ENCODE measurements at regions not wholly inside any gene's neighbourhood (a gene's known extent, or its start where the extent isn't known, plus 50 kb on each side); places are given as distances from the start of the nearest gene placed in this dataset.

DNA sequence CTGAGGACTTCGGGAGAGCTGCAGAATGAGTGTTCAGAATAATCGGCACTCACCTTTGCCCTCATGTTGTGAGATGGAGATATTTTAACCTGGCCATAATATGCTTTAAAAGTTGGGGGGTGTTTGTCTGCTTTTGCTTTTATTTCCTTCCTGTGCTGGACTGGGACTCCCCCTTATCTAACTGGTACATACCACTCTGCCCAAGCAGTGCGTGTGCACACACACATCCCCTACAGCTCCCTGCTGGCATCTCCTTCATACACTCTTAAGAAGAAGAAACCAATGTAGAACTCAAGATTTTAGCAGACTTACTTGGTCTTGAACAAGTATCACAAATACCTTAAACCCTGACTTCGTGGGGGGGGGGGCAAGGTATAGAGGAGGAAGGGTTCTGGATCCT is 146.2 kb upstream of the DMRT1 start:
- no peak for DNase-seq

DNA sequence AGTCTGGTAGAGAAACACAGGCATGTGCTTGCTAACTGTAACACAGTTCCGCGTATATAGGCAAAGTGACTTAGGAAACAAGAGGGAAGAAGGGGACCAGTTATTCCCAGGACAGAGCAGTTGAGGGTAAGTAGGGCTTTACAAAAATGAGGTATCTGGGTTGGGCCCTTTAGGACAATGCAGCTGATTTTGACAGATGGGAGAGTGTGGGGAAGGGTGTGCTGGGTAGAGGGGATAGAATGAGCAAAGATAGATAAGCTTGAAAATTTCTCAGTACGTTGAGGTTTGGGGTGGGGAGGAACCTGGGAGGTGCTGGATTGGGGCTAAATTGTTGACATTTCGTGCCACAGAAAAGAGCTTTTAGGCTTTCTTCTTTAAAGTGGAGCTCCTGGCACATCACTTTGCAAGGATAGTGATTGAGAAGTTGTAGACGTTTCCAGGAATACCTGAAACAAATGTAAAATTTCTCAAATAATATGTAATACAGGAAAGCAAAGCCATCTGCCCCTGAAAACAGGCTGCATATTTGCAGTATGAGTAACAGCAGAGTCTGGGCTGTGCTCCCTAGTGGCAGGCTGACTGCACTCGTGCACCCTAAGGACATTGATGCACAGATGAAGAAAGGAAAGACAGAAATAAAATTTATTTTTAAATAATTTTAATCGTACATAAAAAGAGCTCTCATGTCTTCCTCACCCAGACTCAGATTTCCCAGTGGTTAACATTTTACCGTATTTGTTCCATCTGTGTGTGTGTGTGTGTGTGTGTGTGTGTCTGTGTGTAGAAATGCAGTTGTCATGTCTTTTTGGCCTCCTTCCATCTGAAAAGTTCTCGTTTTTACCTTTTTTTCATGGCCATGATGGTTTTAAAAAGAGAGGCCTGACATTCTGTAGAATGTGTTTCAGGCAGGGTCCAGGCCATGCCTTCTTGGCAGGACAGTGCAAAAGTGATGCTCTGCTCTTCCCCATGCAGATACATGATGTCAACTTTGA is 144.9 kb upstream of the DMRT1 start:
- DNase-seq: no peak

DNA sequence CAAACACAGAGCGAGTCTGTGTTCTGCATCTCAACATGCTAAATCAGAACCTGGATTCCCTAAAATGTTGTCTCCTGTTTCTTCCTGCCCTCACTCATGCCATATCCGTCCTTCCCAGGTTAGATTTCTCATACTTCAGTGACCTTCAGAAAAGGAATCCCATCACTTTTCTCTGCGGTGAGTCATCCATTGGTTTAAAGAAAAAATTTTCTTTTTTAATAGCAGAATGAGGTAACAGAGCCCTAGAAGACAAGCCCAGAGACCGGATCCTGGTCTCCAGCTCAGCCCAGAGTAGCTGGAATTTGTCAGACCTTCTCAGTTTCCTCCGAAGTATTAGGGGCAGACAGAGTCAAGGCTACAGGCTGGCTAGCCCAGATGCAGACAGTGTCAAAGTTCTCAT is 143.2 kb upstream of the DMRT1 start:
- no peak for DNase-seq

DNA sequence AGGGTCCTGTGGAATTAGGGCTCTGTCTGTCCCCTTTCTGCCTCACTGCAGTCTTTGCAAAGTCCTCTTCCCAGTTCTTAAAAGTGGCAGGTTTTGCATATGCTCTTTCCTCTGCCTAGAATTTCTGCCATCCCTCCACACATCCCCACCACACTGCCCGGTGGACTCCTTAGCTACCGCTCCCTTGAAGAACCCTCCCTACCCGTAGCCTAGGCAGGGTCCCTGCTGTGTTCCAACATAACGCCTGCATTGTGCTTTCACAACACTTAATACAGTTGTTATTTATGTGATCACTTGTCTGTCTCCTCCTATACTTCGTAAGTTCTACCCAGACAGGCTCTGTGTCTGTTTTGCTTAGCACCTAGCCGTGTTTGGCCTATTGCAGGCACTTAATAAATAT is 142.5 kb upstream of the DMRT1 start:
- no peak for DNase-seq

DNA sequence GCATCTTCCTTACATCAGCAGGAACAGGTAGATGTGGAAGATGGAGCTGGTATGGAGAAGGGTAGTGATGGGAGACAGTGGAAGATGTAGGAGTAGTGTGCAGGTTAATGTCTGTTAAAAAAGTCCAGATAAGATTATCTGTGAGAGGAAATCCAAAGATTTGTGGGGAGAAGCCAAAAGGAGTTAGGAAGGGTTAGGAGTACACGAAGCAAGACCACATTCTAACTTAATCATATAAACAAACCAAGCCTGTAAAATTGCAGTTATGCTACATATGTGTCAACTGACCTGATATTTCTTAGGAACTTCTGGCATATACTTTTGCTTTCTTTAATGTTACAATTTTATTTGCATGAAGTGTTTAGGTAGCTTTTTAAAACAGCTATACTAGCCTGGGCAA is 142.1 kb upstream of the DMRT1 start:
- DNase-seq: no peak

DNA sequence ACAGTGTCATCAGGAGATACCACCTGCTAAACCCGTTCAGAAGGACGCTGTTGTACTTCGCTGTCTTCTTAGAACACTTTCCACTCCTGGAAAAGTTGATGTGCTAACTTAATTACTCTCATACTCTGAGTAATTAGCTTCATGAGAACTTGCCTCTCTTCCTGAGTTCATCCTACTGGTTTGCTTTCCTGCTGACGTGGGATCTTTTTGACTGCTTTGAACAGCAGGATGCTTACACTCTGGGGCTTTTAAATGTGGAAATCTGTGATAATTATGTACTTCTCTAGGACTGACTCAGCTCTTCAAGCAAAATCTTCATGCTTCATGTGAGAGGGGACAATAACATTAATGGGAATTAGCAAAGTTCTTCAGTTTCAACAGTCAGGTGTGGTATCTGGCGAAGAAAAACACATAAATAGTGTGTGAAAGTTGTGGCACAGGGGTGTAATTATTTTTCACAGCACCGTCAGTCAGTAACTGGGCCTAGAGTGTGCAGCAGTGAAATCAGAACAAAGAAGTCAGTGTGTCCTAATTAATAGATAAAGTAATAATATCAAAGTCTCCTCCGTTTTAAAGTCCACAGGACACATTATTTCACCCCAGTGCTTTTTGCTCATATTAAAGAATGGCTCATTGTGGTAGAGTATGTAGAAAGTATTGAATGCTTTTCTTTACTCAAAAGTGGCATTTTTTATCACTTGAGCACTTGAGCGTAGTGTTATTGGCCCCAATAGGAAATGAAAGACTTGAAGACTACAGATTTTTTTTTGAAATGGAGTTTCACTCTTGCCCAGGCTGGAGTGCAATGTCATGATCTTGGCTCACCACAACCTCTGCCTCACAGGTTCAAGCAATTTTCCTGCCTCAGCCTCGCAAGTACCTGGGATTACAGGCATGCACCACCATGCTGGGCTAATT is 140.9 kb upstream of the DMRT1 start:
- DNase-seq: no peak

DNA sequence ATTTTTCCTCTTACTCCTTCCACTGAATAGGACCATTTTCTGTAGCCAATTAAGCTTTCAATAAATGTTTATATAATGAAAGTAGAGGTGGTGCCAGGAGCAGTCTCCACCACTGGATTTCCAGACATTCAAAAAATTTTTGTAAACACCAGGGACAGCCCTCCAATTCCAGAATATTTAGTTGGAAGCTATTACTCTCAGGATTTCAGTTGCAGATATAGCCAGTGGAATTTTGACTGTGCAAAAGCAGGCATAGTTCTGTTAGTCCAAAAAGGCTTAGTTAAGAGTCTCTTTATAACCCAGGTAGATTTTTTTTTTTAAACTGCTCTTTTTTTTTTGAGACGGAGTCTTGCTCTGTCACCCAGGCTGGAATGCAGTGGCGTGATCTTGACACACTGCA is 138.1 kb upstream of the DMRT1 start:
- no peak for DNase-seq

DNA sequence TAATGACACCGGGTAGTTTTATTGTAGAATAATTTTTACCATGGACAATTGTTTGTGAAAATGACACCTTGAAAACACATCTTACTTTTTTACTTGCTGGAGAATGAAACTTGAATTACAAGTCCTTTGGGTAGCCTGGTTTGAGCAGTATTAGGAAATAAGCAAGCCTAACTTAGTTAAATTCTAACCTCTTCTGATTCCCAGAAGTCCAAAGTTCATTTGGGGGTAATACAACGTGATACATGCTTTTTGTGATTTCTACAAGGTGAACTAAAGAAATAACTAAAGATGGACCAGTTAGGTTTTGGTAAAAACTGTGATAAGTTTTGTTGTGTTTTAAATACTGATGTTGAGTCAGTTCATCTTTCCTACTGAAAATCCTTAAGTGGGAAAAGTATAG is 135.4 kb upstream of the DMRT1 start:
- no peak for DNase-seq

DNA sequence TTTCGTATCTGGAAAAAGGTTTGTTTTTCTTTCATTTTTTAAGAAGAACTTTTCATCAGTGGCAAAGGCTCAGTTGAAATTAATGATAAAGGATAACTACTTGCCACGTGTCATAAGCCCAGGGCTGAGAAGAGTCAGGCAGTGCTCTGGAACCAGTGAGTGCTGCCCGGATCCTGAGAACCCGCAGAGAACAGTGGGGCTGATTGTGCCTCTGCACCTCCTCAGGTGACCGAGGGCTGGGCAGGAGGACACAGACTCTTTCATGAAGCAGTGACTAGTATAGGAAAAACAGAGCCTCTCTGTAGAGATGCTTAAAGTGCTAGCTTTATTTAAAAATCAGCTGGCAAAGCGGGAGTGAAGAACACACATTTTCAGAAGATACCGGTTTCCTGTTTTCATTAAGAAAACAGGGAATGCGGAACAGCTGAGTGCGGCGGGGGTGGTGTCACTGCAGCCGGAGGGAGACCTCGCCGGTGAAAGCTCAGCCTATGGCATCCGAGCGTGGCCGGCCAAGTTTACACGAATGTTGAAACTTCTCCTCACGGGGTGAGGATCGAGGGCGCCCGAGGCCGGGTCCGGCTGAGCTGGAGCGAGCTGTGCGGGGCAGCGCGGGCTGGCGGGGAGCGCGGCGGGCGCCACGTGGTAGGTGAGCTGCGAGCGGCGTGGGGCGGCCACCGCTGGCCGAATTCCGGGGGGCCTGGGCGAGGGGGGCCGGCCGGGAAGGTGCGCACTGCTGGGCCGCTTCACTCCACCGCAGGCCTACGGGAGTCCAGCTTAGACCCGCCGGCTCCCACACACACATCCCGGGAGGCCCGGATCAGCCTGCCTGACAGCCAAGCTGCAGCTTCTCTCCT is 134.7 kb upstream of the DMRT1 start:
- peak; percentile 31 for DNase-seq

DNA sequence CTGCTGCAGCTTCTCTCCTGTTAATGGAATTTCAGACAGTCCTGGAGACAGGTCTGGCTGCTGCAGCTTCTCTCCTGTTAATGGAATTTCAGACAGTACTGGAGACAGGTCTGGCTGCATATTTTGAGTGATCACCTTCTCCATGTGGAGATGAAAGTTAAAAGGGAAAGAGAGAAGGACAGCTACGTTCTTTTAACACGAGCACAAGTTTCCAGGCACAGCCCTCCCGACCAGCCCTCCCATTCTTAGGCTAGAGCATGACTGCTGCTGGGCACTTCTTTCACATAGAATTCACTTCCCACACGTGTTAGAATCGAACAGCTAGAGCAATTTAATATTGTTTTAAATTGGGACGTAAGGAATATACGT is 133.3 kb upstream of the DMRT1 start:
- DNase-seq: no peak

DNA sequence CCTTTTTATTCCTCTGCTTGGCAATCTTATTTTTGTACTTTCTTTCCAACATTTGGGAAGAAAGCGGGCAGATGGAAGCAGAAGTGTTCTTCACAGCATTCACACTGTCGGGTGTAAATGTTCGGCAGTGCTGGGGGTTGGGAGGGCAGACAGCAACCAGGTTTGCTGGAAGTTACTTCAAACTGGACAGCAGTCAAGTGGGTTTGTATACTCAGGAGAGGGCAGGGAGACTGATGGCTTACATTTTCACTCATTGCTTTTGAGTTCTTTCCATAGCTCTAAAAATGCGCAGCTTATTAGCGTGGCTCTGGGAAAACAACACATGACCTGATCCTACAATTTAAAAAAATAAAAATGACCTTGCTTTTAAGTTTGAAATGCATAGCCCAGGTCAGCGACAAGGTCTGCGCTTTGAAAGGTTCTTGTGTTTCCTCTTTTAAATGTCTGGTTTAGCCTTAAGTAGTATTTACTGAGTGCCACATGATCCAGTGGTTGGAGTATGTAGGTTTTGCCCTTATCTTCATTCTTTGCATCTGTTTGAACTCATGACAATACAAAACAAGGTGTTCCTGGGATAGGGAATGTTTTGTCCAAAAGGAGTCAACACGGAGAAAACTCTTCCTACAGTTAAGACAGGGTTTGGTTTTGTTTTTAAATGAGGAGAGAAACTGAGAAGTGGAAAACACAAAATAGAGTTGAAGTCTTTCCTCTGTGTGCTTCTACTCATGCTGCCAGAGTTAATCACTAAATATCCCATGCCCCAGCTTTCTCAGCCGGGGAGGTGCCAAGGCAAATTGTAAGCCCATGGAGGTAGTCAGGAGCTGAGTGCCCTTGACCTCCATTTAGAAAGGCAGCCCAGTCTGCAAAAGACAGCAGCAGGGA is 132.7 kb upstream of the DMRT1 start:
- no peak for DNase-seq

DNA sequence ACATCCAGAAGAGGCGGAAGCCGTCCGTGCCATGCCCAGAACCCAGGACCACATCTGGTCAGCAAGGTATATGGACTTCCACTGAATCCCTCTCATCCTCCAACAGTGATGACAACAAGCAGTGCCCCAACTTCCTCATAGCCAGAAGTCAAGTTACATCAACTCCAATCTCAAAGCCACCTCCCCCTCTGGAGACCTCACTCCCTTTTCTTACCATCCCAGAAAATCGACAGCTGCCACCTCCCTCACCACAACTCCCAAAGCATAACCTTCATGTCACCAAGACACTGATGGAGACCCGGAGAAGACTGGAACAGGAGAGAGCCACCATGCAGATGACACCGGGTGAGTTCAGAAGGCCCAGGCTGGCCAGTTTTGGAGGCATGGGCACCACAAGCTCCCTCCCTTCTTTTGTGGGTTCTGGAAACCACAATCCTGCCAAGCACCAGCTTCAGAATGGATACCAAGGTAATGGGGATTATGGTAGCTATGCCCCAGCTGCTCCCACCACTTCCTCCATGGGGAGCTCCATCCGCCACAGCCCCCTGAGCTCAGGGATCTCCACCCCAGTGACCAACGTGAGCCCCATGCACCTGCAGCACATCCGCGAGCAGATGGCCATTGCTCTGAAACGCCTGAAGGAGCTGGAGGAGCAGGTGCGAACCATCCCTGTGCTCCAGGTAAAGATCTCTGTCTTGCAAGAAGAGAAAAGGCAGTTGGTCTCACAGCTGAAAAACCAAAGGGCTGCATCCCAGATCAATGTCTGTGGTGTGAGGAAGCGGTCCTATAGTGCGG is 130.3 kb upstream of the DMRT1 start:
- DNase-seq: no peak

DNA sequence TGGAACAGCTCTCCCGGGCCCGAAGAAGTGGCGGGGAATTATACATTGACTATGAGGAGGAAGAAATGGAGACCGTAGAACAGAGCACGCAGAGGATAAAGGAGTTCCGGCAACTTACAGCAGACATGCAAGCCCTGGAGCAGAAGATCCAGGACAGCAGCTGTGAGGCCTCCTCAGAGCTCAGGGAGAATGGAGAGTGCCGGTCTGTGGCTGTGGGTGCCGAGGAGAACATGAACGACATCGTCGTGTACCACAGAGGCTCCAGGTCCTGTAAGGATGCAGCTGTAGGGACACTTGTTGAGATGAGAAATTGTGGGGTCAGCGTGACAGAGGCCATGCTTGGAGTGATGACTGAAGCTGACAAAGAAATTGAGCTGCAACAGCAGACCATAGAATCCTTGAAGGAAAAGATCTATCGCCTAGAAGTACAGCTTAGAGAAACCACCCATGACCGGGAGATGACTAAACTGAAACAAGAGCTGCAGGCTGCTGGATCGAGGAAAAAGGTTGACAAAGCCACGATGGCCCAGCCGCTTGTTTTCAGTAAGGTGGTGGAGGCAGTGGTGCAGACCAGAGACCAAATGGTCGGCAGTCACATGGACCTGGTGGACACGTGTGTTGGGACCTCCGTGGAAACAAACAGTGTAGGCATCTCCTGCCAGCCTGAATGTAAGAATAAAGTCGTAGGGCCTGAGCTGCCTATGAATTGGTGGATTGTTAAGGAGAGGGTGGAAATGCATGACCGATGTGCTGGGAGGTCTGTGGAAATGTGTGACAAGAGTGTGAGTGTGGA is 129.5 kb upstream of the DMRT1 start:
- DNase-seq: no peak

DNA sequence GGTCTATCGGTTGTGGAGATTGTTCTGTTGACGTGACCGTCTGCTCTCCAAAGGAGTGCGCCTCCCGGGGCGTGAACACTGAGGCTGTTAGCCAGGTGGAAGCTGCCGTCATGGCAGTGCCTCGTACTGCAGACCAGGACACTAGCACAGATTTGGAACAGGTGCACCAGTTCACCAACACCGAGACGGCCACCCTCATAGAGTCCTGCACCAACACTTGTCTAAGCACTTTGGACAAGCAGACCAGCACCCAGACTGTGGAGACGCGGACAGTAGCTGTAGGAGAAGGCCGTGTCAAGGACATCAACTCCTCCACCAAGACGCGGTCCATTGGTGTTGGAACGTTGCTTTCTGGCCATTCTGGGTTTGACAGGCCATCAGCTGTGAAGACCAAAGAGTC is 128.9 kb upstream of the DMRT1 start:
- DNase-seq: no peak

DNA sequence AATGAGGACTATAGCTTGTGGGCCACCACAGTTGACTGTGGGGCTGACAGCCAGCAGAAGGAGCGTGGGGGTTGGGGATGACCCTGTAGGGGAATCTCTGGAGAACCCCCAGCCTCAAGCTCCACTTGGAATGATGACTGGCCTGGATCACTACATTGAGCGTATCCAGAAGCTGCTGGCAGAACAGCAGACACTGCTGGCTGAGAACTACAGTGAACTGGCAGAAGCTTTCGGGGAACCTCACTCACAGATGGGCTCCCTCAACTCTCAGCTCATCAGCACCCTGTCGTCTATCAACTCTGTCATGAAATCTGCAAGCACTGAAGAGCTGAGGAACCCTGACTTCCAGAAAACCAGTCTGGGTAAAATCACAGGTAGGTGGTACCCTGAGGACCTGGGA is 128.4 kb upstream of the DMRT1 start:
- no peak for DNase-seq

DNA sequence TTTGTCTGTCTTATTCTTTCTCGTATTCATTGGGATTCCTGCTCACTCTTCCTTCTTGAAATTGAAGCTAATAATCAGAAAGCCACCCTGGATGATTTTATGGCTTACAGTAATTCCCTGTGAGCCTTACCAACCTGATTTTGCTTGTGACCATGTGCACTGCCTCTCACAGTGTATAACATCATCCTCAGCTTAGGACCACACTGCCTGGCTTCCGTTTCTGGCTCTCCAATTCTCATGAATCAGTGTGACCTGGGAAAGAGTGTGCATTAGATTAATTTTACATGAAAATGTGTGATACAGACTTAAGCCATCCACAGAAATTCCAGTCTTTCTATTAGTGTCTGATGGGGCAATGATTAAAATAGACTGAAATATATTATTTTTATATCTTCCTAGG is 126.8 kb upstream of the DMRT1 start:
- no peak for DNase-seq

DNA sequence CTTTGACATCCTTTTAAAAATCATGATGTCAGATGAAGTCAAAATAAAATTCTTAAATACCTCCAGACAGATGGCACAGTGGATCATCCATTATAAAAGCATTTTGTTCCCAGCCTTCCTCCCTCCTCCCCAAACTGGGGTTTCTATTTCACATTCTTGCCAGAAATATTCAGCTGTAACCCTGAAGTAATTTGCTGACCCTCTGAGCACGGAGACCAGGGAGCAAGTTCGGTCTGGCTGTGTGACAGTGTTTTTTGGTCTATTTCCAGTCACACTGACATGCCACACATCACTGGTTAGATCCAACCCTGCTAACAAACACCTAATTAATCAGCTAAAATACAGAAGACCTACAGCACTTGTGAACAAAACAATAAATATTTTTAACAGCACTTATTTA is 126.2 kb upstream of the DMRT1 start:
- DNase-seq: no peak

DNA sequence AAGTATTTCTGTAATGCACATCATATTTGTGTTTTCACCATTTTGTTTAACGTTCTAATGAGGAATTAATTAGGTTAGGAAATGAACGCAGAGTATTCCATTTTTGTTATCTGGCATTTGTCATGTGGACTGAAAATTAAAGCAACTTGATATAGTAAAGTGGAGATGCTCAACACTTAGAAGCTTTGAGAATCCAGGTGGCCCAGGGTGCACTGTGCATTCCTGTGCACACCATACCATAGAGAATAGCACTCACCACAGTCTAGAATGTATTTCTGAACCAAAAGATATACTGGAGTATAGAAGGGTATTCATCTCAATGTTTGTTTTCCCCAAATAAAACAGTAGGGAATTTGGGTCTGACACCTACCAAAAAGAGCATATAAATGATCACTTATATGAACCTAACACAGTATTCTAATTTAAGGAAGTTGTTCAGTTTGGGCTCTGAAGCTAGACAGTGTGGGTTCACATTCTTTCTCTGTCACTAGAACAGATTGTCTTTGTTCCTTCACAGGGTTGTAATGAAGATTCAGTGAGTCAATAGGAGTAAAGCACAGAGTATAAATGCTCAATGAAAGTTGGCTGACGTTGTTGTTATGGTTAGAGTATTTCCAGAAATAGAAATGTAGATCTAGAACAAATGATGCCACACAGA is 125.6 kb upstream of the DMRT1 start:
- DNase-seq: no peak

DNA sequence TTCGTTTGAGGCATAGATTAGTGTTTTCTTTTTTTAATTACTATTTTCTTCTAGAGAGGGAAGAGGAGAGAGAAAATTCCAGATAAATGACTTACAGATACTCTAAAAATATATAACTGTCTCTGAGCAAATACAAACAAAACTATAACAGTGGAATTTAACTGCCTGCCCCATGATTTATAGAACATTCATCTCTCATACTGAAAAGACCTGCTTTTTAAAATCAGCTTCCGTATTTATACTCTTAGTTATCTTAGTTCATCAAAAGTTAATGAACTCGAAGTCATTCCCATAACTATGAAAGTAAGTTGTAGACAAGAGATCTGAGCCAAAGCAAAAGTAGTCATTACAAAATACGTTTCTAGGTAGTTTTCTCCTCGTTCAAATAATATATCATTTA is 123.8 kb upstream of the DMRT1 start:
- DNase-seq: no peak
